ENCODE measurements at regions not wholly inside any gene's neighbourhood (a gene's known extent, or its start where the extent isn't known, plus 50 kb on each side); places are given as distances from the start of the nearest gene placed in this dataset.

- TF ChIP-seq CTCF (IDR thresholded peaks at IDR 0.05; ENCODE audit: low read depth, low read length, missing control alignments), result no peak
- no peak for DNase-seq (ENCODE audit: low read depth)
- no peak overlapping the region for H3K4me3 ChIP-seq (ENCODE audit: low read depth, low read length)
These were observed 60.9 kb upstream of the SLC4A7 start for GRCh38 chr3:27545061-27545460.

GRCh38 chr3:27544372-27544865 is 60.2 kb upstream of the SLC4A7 start:
- H3K4me3 ChIP-seq (ENCODE audit: low read depth, low read length), result no peak overlapping the region
- no peak for DNase-seq (ENCODE audit: low read depth)
- TF ChIP-seq CTCF (IDR thresholded peaks at IDR 0.05; ENCODE audit: low read depth, low read length, missing control alignments), result no peak

- TF ChIP-seq CTCF (IDR thresholded peaks at IDR 0.05; ENCODE audit: low read depth, low read length, missing control alignments), result no peak
- DNase-seq (ENCODE audit: low read depth), result no peak
- H3K4me3 ChIP-seq (ENCODE audit: low read depth, low read length), result no peak overlapping the region
These were observed 58.3 kb upstream of the SLC4A7 start for GRCh38 chr3:27542476-27542875.

- H3K4me3 ChIP-seq (ENCODE audit: low read depth, low read length), result no peak overlapping the region
- DNase-seq (ENCODE audit: low read depth), result no peak
These were observed 56.0 kb upstream of the SLC4A7 start for GRCh38 chr3:27540231-27540630.

GRCh38 chr3:27536491-27536890 is 52.3 kb upstream of the SLC4A7 start:
- DNase-seq (ENCODE audit: low read depth), result no peak
- TF ChIP-seq CTCF (IDR thresholded peaks at IDR 0.05; ENCODE audit: low read depth, low read length, missing control alignments), result no peak
- H3K4me3 ChIP-seq (ENCODE audit: low read depth, low read length), result no peak overlapping the region

More at GRCh38 chr3:27540231-27540630, 56.0 kb upstream of the SLC4A7 start:
- no peak for TF ChIP-seq CTCF (IDR thresholded peaks at IDR 0.05; ENCODE audit: low read depth, low read length, missing control alignments)

- no peak overlapping the region for H3K4me3 ChIP-seq (ENCODE audit: low read depth, low read length)
- no peak for TF ChIP-seq CTCF (IDR thresholded peaks at IDR 0.05; ENCODE audit: low read depth, low read length, missing control alignments)
- DNase-seq (ENCODE audit: low read depth), result no peak
These were observed 51.7 kb upstream of the SLC4A7 start for GRCh38 chr3:27535809-27536392.

Measured in GM12864 (cell line).